Right lobe of liver (tissue), 6 donors: ENCODE measurements at regions not wholly inside any gene's neighbourhood (a gene's known extent, or its start where the extent isn't known, plus 50 kb on each side); places are given as distances from the start of the nearest gene placed in this dataset.

ENCODE experiments used
- ATAC-seq, 4 donors: fragments of 200-7000 bp; cut with Tn5 transposase; one replicate each; pipeline ENCODE4 v1.9.1; 2020; ENCODE audit warnings: mild to moderate bottlenecking in 4 of 4, moderate library complexity in 4 of 4
- DNase-seq, 3 donors: peaks; one replicate each; pipeline ENCODE4 v3.0.0-alpha.2; 2020
- H3K27ac ChIP-seq, 3 donors: fragments of 200-600 bp; one replicate each; pipeline ENCODE4 v1.8.0; 2022
- H3K27me3 ChIP-seq, 2 donors: fragments of 200-600 bp; one replicate each; pipeline ENCODE4 v1.8.0; 2022
- H3K36me3 ChIP-seq, 4 donors: fragments of 200-600 bp; sonication (generic) in 1 of 4; one replicate each; pipeline versions ENCODE4 v1.5.1 to v1.8.0; 2017 to 2022; ENCODE audit warnings: control low read depth in 1 of 4
- H3K4me1 ChIP-seq, 4 donors: fragments of 200-600 bp; sonication (generic) in 1 of 4; one replicate each; pipeline versions ENCODE4 v1.5.1 to v1.8.0; 2017 to 2022; ENCODE audit warnings: control low read depth in 1 of 4
- H3K4me3 ChIP-seq, 3 donors: fragments of 200-600 bp; one replicate each; pipeline ENCODE4 v1.8.0; 2022
- H3K9me3 ChIP-seq, 4 donors: fragments of 200-600 bp; sonication (generic) in 1 of 4; one replicate each; pipeline versions ENCODE4 v1.5.1 to v1.8.0; 2017 to 2022; ENCODE audit warnings: control low read depth in 1 of 4
- POLR2A ChIP-seq: fragments of 450-650 bp; IDR thresholded peaks from one replicate; pipeline ENCODE4 v1.6.1; 2017; ENCODE audit warnings: antibody characterized with exemption, mild to moderate bottlenecking
- WGBS: methylation state at CpG from one replicate; pipeline ENCODE4 v1.1.6; 2018; ENCODE audit warnings: low coverage, low lambda C conversion rate; ENCODE audit not compliant: insufficient coverage; ENCODE audit errors: missing lambda C conversion rate; 5-methylcytosine and 5-hydroxymethylcytosine counted together
- intact Hi-C, 2 donors: fragments of 100-400 bp; cut with DNase I; formaldehyde crosslinking; loops; one replicate each; pipeline versions ENCODE4 v1.11.2 to v1.14.1; 2022
- TF ChIP-seq, protein P1 (sequence below), 4 donors: fragments of 200-600 bp in 3 of 4; fragments of 450-650 bp in 1 of 4; IDR thresholded peaks; one replicate each; pipeline versions ENCODE4 v1.5.1 to v1.8.0; 2016 to 2022; ENCODE audit warnings: antibody characterized with exemption in 4 of 4, mild to moderate bottlenecking in 2 of 4
- donor health status: DM: no; HTN: yes; CAD: no.
- donor health status: DM: no; HTN: no; CAD: no.
- donor health status: DM: no; HTN: no; CAD: no.
- donor health status: DM: no; HTN: yes; CAD: no.
- donor health status: DM: no; HTN: yes; CAD: no.

DNA sequence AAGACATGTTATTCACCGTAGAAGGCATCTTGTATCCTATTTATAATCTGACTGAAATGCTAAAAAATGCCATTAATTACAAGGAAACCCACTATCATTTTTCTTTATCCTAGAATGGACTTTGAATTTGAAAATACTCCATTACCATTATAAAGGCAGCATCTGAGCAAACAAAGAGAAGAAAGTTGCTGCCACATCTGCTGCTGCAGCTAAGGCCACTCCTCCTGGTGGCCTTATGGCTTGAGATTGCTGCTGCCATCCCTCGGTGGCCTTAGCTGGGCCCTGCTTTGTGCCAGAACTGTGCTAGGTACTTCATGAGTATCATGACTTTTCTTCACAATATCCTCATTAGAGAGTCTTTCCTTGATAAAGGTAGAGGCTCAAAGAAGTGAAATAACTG is 1210.1 kb upstream of the TENM4 start:
- DNase-seq (no peak), ATAC-seq (no peak)
- Histone ChIP-seq H3K27ac (no peak overlapping the region), H3K27me3 (no peaks in the 10 kb centered on the region), H3K4me3 (no peak overlapping the region), H3K9me3 (no peaks in the 10 kb centered on the region), H3K36me3 (no peaks in the 10 kb centered on the region), H3K4me1 (no peaks in the 10 kb centered on the region)
- TF ChIP-seq, protein P1, sequence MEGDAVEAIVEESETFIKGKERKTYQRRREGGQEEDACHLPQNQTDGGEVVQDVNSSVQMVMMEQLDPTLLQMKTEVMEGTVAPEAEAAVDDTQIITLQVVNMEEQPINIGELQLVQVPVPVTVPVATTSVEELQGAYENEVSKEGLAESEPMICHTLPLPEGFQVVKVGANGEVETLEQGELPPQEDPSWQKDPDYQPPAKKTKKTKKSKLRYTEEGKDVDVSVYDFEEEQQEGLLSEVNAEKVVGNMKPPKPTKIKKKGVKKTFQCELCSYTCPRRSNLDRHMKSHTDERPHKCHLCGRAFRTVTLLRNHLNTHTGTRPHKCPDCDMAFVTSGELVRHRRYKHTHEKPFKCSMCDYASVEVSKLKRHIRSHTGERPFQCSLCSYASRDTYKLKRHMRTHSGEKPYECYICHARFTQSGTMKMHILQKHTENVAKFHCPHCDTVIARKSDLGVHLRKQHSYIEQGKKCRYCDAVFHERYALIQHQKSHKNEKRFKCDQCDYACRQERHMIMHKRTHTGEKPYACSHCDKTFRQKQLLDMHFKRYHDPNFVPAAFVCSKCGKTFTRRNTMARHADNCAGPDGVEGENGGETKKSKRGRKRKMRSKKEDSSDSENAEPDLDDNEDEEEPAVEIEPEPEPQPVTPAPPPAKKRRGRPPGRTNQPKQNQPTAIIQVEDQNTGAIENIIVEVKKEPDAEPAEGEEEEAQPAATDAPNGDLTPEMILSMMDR (IDR thresholded peaks at IDR 0.05) = no peak
- TF ChIP-seq POLR2A = no peak
- 43% methylated on average over 2 of the region's 2 CpGs for WGBS
- intact Hi-C loops = no loop called here

- H3K27me3 ChIP-seq = no peaks in the 10 kb centered on the region
- TF ChIP-seq POLR2A = no peak
- TF ChIP-seq, protein P1 (IDR thresholded peaks at IDR 0.05) = no peak
- no peaks in the 10 kb centered on the region for H3K4me1 ChIP-seq
- H3K36me3 ChIP-seq = no peaks in the 10 kb centered on the region
- H3K9me3 ChIP-seq = no peaks in the 10 kb centered on the region
- DNase-seq (no peak), ATAC-seq (no peak)
- H3K27ac ChIP-seq = no peak overlapping the region
- 61% methylated on average over 5 of the region's 5 CpGs for WGBS
- intact Hi-C loops = no loop called here
- no peak overlapping the region for H3K4me3 ChIP-seq
These were observed 1208.4 kb upstream of the TENM4 start for GRCh38 chr11:80649186-80649585.

- no peaks in the 10 kb centered on the region for H3K4me1 ChIP-seq
- no peak overlapping the region for H3K27ac ChIP-seq
- no peak overlapping the region for H3K4me3 ChIP-seq
- no peak for TF ChIP-seq POLR2A
- TF ChIP-seq, protein P1 (IDR thresholded peaks at IDR 0.05) = no peak
- intact Hi-C loops = no loop called here
- H3K9me3 ChIP-seq = no peaks in the 10 kb centered on the region
- H3K27me3 ChIP-seq = no peaks in the 10 kb centered on the region
- DNase-seq = no peak
- no peaks in the 10 kb centered on the region for H3K36me3 ChIP-seq
- no peak for ATAC-seq
- 50% methylated on average over 3 of the region's 3 CpGs for WGBS
These were observed 1197.5 kb upstream of the TENM4 start for GRCh38 chr11:80638296-80638695.

- DNase-seq (no peak), ATAC-seq (no peak)
- no peak for TF ChIP-seq POLR2A
- TF ChIP-seq, protein P1 (IDR thresholded peaks at IDR 0.05) = no peak
- Histone ChIP-seq H3K4me1 (no peaks in the 10 kb centered on the region), H3K27me3 (no peaks in the 10 kb centered on the region), H3K27ac (no peak overlapping the region), H3K9me3 (no peaks in the 10 kb centered on the region), H3K4me3 (no peak overlapping the region), H3K36me3 (no peaks in the 10 kb centered on the region)
- intact Hi-C loops = no loop called here
- 47% methylated on average over 2 of the region's 2 CpGs for WGBS
These were observed 1196.7 kb upstream of the TENM4 start for GRCh38 chr11:80637571-80637970.

DNA sequence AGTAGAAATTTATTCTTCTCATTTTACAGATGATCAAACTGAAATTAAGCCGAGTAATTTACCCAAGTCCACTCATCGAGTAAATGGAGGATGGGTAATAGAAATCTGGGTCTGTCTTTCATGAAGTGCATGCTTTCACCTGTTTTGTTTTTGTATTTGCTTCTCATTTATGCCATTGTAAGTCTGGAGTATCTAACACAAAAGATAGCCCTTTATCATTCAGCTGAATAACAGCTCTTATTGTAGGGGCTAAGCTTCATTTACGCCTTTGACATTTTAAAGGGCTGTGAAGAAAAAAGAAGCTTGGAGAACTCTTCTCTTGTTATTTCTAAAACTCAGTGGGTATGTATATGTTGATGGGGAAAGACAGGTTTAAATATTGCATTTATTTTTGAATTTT is 1196.2 kb upstream of the TENM4 start:
- DNase-seq (no peak), ATAC-seq (no peak)
- Histone ChIP-seq H3K4me1 (no peaks in the 10 kb centered on the region), H3K4me3 (no peak overlapping the region), H3K9me3 (no peaks in the 10 kb centered on the region), H3K27me3 (no peaks in the 10 kb centered on the region), H3K27ac (no peak overlapping the region), H3K36me3 (no peaks in the 10 kb centered on the region)
- WGBS = 62% methylated on average over 3 of the region's 3 CpGs
- no peak for TF ChIP-seq POLR2A
- TF ChIP-seq, protein P1 (IDR thresholded peaks at IDR 0.05) = no peak
- intact Hi-C loops = no loop called here
